GM10266 (cell line): ENCODE measurements at regions not wholly inside any gene's neighbourhood (a gene's known extent, or its start where the extent isn't known, plus 50 kb on each side); places are given as distances from the start of the nearest gene placed in this dataset.

Experiments used
- DNase-seq: peaks from one replicate; pipeline ENCODE4 v3.0.0; 2012; ENCODE audit errors: extremely low spot score
- TF ChIP-seq, protein P1 (sequence below): IDR thresholded peaks from 2 replicates; pipeline ENCODE4 v1.5.1; 2012; ENCODE audit warnings: mild to moderate bottlenecking, low read depth; ENCODE audit not compliant: control insufficient read depth, insufficient read depth; ENCODE audit errors: missing control alignments

GRCh38 chr5:165260426-165260825 is 1755.0 kb downstream of the MAT2B start:
- TF ChIP-seq, protein P1, sequence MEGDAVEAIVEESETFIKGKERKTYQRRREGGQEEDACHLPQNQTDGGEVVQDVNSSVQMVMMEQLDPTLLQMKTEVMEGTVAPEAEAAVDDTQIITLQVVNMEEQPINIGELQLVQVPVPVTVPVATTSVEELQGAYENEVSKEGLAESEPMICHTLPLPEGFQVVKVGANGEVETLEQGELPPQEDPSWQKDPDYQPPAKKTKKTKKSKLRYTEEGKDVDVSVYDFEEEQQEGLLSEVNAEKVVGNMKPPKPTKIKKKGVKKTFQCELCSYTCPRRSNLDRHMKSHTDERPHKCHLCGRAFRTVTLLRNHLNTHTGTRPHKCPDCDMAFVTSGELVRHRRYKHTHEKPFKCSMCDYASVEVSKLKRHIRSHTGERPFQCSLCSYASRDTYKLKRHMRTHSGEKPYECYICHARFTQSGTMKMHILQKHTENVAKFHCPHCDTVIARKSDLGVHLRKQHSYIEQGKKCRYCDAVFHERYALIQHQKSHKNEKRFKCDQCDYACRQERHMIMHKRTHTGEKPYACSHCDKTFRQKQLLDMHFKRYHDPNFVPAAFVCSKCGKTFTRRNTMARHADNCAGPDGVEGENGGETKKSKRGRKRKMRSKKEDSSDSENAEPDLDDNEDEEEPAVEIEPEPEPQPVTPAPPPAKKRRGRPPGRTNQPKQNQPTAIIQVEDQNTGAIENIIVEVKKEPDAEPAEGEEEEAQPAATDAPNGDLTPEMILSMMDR = no peak
- DNase-seq = no peak

DNA sequence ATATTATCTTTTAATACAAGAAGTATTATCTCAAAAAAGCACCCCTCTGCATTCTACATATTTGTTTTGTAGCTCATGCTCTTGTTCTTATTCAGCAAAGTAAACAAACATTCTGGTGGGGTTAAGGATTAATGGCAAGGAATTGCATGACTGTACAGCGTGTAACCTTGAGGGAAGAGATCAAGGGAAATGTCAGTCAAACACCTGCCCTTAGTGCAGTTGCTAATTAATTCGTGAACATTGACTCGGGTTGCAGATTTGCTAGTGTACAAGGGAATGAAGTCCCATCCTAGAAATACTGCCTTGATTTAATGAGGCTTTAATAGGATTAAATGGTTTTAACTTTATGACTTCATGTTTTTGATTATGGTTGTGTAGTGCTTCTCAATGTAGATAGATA is 1758.1 kb downstream of the MAT2B start:
- DNase-seq = no peak
- TF ChIP-seq, protein P1 = no peak

GRCh38 chr5:165266939-165267338 is 1761.5 kb downstream of the MAT2B start:
- no peak for DNase-seq
- TF ChIP-seq, protein P1 = no peak

DNA sequence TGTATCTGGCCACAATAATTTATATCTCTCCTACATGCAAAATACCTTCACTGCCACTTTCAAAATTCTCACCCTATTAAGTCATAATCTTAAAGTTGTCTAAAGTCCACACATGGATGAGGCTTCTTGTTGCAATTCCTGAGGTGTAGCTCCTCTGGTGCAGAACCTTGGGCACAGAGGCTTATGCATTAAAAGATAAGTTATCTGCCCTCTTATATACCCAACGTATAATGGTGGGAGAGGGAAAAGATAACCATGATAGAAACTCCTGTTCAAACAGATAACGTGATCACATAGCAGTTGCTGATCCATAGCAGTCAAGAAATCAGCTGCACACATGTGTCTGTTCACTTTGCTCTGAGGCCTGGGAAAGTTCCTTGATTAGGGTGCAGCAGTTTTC is 1767.0 kb downstream of the MAT2B start:
- TF ChIP-seq, protein P1 = no peak
- no peak for DNase-seq

GRCh38 chr5:165277661-165278060 is 1772.2 kb downstream of the MAT2B start:
- DNase-seq = no peak
- TF ChIP-seq, protein P1 = no peak

DNA sequence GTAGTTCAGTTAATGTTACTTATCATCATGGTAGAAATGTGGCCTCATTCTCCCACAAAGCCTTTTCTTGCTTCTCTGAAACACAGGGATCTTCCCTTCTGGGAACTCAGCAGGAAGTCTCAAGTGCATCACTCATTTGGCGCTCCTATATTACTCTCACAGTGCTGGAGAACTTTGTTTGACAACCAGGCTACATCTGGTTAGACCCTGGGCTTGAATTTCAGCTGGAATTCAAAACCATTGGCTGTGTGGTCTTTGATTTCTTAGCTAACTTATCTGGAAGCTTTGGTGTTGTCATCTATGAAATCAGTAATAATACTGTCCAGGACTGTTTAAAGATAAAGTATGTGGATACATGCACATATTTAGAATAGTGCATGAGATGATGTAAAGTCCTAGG is 1777.1 kb downstream of the MAT2B start:
- TF ChIP-seq, protein P1 = no peak
- DNase-seq = no peak

DNA sequence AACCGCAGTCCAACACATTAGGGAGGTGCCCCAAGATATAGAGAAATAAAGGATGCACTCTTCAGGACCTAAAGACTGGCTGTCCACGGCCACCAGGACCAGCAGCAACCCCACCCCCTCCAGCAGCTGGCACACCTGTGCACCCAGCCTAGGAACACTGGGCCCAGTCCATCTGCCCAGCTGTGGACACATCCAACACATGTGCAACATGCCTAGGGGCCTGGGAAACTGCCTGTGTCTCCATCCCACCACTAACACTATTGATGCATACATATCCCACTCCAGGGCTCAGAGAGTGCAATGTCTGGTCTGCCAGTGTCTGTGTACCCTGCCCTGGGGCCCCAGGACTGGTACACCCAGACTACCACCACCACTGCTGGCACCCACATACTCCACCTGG is 1781.3 kb downstream of the MAT2B start:
- TF ChIP-seq, protein P1 = no peak

More for the DNA sequence above, 1781.3 kb downstream of the MAT2B start:
- DNase-seq = no peak
